ENCODE measurements at regions not wholly inside any gene's neighbourhood (a gene's known extent, or its start where the extent isn't known, plus 50 kb on each side); places are given as distances from the start of the nearest gene placed in this dataset.
A peak's percentile ranks its signal among the peaks of the same experiment; 100 is the strongest.

GRCh38 chr9:106529616-106530015, 333.4 kb upstream of the ZNF462 start:
- no peaks in the 10 kb centered on the region for H3K27me3 Mint-ChIP-seq (ENCODE audit: low read depth)
- no peak for TF ChIP-seq CTCF (IDR thresholded peaks at IDR 0.05; ENCODE audit: unreplicated experiment)
- H3K36me3 Mint-ChIP-seq: no peaks in the 10 kb centered on the region
- no peak overlapping the region for H3K27ac Mint-ChIP-seq
- peaks cover 5% of the 10 kb centered on the region for H3K4me1 Mint-ChIP-seq
- no peak for DNase-seq (ENCODE audit: low spot score in 2 of 2, unreplicated experiment in 2 of 2)
- H3K9me3 Mint-ChIP-seq: no peaks in the 10 kb centered on the region
- no peak overlapping the region for H3K4me3 Mint-ChIP-seq

GRCh38 chr9:106531491-106531890, 331.5 kb upstream of the ZNF462 start:
- H3K36me3 Mint-ChIP-seq: no peaks in the 10 kb centered on the region
- DNase-seq (ENCODE audit: low spot score in 2 of 2, unreplicated experiment in 2 of 2): no peak
- H3K4me1 Mint-ChIP-seq: peaks cover 13% of the 10 kb centered on the region

GRCh38 chr9:106532306-106533015, 330.5 kb upstream of the ZNF462 start:
- Mint-ChIP-seq H3K27ac (no peak overlapping the region), H3K9me3 (no peaks in the 10 kb centered on the region), H3K27me3 (ENCODE audit: low read depth) (no peaks in the 10 kb centered on the region), H3K4me1 (peaks cover 15% of the 10 kb centered on the region), H3K36me3 (no peaks in the 10 kb centered on the region), H3K4me3 (no peak overlapping the region)
- TF ChIP-seq CTCF (IDR thresholded peaks at IDR 0.05; ENCODE audit: unreplicated experiment): no peak
- DNase-seq (ENCODE audit: low spot score in 2 of 2, unreplicated experiment in 2 of 2): no peak

More at GRCh38 chr9:106531491-106531890, 331.5 kb upstream of the ZNF462 start:
- no peak overlapping the region for H3K4me3 Mint-ChIP-seq
- no peak overlapping the region for H3K27ac Mint-ChIP-seq
- H3K27me3 Mint-ChIP-seq (ENCODE audit: low read depth): no peaks in the 10 kb centered on the region
- no peak for TF ChIP-seq CTCF (IDR thresholded peaks at IDR 0.05; ENCODE audit: unreplicated experiment)
- no peaks in the 10 kb centered on the region for H3K9me3 Mint-ChIP-seq

- TF ChIP-seq CTCF (IDR thresholded peaks at IDR 0.05; ENCODE audit: unreplicated experiment): no peak
- Mint-ChIP-seq H3K9me3 (no peaks in the 10 kb centered on the region), H3K27me3 (ENCODE audit: low read depth) (no peaks in the 10 kb centered on the region), H3K27ac (no peak overlapping the region), H3K36me3 (no peaks in the 10 kb centered on the region), H3K4me3 (no peak overlapping the region), H3K4me1 (peaks cover 15% of the 10 kb centered on the region)
- DNase-seq (ENCODE audit: low spot score in 2 of 2, unreplicated experiment in 2 of 2): no peak
Measured at GRCh38 chr9:106534800-106535199, 328.2 kb upstream of the ZNF462 start.

GRCh38 chr9:106535439-106535838, 327.5 kb upstream of the ZNF462 start:
- Mint-ChIP-seq H3K4me3 (no peak overlapping the region), H3K9me3 (no peaks in the 10 kb centered on the region), H3K27me3 (ENCODE audit: low read depth) (no peaks in the 10 kb centered on the region), H3K27ac (peak overlapping the region; percentile 4), H3K4me1 (peaks cover 15% of the 10 kb centered on the region), H3K36me3 (no peaks in the 10 kb centered on the region)
- TF ChIP-seq CTCF (IDR thresholded peaks at IDR 0.05; ENCODE audit: unreplicated experiment): no peak
- no peak for DNase-seq (ENCODE audit: low spot score in 2 of 2, unreplicated experiment in 2 of 2)

All from mesothelial cell of epicardium (in vitro differentiated cells).